Adrenal gland (tissue), 9 donors: ENCODE measurements at regions not wholly inside any gene's neighbourhood (a gene's known extent, or its start where the extent isn't known, plus 50 kb on each side); places are given as distances from the start of the nearest gene placed in this dataset.

Source experiments
- DNase-seq, 7 donors: peaks; one replicate each; pipeline ENCODE4 v3.0.0-alpha.2; 2019 to 2020
- H3K27ac ChIP-seq, 5 donors: fragments of 200-600 bp; sonication (generic) in 4 of 5; 1 replicate in 3 of 5; 2 replicates in 2 of 5; pipeline versions ENCODE4 v1.5.1 to v1.8.0; 2016 to 2020; ENCODE audit warnings: mild to moderate bottlenecking in 1 of 5
- H3K27me3 ChIP-seq: fragments of 200-600 bp; 2 replicates; pipeline ENCODE4 v1.8.0; 2021
- H3K36me3 ChIP-seq, 2 donors: fragments of 200-600 bp; replicated peaks in 1 of 2; 1 replicate in 1 of 2; 2 replicates in 1 of 2; pipeline versions ENCODE4 v1.5.1 to v1.8.0; 2018 to 2022
- H3K4me1 ChIP-seq, 2 donors: fragments of 200-600 bp; replicated peaks in 1 of 2; 1 replicate in 1 of 2; 2 replicates in 1 of 2; pipeline versions ENCODE4 v1.5.1 to v1.8.0; 2018 to 2021
- H3K4me3 ChIP-seq, 4 donors: fragments of 200-600 bp; sonication (generic) in 3 of 4; one replicate each; pipeline ENCODE4 v1.5.1; 2016 to 2018
- H3K9me3 ChIP-seq, 3 donors: fragments of 200-600 bp; sonication (generic) in 1 of 3; replicated peaks in 1 of 3; 1 replicate in 2 of 3; 2 replicates in 1 of 3; pipeline versions ENCODE4 v1.5.1 to v1.8.0; 2016 to 2021
- CTCF ChIP-seq, 6 experiments: fragments of 450-650 bp in 4 of 6; fragments of 200-600 bp in 2 of 6; sonication (generic) in 1 of 6; IDR thresholded peaks; 1 replicate in 5 of 6; 2 replicates in 1 of 6; pipeline versions ENCODE4 v1.5.1 to v1.8.0; 2016 to 2021; ENCODE audit warnings: antibody characterized with exemption in 6 of 6, mild to moderate bottlenecking in 2 of 6, moderate library complexity in 1 of 6
- POLR2A ChIP-seq, 2 donors: fragments of 450-650 bp; IDR thresholded peaks; one replicate each; pipeline ENCODE4 v1.6.1; 2017; ENCODE audit warnings: antibody characterized with exemption in 2 of 2, mild to moderate bottlenecking in 2 of 2, moderate library complexity in 1 of 2
- WGBS, 4 donors: extraction: QIAGEN DNeasy Blood & Tissue Kit in 2 of 4; methylation state at CpG; one replicate each; pipeline versions ENCODE4 v1.1.5 to v1.1.7; 2013 to 2017; 5-methylcytosine and 5-hydroxymethylcytosine counted together
- intact Hi-C, 2 donors: fragments of 100-400 bp; cut with DNase I; formaldehyde crosslinking; loops; one replicate each; pipeline versions ENCODE4 v1.14.1 to v1.15.0; 2022 to 2023
- donor health status: healthy with polysubstance abuse.
- donor health status: Bipolar disorder and iron deficiency.
- donor health status: DM: yes; HTN: yes; CAD: no.
- donor health status: DM: no; HTN: no; CAD: no.
- donor health status: DM: no; HTN: no; CAD: no.

GRCh38 chr2:13574831-13575230 lies 858.1 kb downstream of the TRIB2 start:
- H3K4me1 ChIP-seq = no peaks in the 10 kb centered on the region
- no peaks in the 10 kb centered on the region for H3K36me3 ChIP-seq
- no peak for TF ChIP-seq CTCF (IDR thresholded peaks at IDR 0.05)
- H3K9me3 ChIP-seq = no peaks in the 10 kb centered on the region
- no peak overlapping the region for H3K27ac ChIP-seq
- no peaks in the 10 kb centered on the region for H3K27me3 ChIP-seq
- no peak overlapping the region for H3K4me3 ChIP-seq
- intact Hi-C loops = no loop called here
- DNase-seq = no peak
- 87 to 89% (median 87%) methylated on average over 2 of the region's 2 CpGs for WGBS, 4 donors

DNA sequence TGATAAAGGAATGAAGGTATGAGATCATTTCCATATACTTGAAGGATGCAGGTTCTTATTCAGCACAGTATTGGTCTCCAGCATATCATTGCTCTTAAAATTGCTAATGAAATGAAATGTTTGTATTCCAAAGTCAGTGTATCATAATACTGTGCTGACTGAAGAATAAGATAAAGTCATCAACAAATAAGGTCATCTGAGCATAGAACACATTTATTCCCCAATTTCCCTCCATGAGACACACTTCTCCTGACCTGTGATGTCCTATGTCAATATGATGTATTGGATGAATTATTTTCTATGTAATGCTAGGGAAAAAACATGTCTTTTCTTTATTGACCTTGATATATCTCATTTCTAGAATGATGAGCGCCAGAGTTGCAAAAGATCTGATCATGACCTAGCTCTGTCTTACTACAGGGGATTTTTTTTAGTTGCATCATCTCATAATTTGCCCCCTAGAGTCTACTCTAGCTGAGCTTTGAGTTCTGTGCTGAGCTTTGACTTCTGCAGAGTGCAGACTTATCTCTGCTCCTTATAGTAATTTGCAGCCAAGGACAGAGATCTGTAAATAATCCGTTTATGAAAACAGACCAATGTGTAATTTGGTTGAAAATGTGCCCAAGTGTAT lies 859.8 kb downstream of the TRIB2 start:
- no peaks in the 10 kb centered on the region for H3K4me1 ChIP-seq
- H3K27me3 ChIP-seq = no peaks in the 10 kb centered on the region
- H3K27ac ChIP-seq = no peak overlapping the region
- WGBS, 4 donors = 45 to 58% (median 51%) methylated on average over 2 of the region's 2 CpGs
- no peak for DNase-seq
- H3K4me3 ChIP-seq = no peak overlapping the region
- TF ChIP-seq POLR2A (IDR thresholded peaks at IDR 0.05) = no peak
- TF ChIP-seq CTCF (IDR thresholded peaks at IDR 0.05) = no peak
- no peaks in the 10 kb centered on the region for H3K9me3 ChIP-seq
- intact Hi-C loops = no loop called here
- H3K36me3 ChIP-seq = no peaks in the 10 kb centered on the region

DNA sequence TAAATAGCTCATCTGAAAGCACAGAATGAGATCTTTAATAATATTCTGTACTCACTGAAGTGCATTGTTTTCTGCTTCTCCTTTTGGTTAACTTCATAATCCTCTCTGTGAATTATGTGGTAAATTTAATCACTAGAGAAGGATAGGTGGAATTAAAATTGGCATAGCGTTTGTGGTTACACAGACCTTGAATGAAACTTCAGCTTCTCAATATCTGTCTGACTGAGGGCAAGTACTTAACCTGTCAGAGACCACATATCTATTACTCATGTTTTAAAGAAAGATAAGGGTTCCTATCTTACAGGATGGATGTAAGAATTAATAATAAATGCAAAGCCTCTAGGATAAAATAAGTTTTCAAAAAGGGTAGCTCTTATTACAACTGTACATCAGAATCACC lies 861.8 kb downstream of the TRIB2 start:
- intact Hi-C loops = no loop called here
- no peak for TF ChIP-seq CTCF (IDR thresholded peaks at IDR 0.05)
- TF ChIP-seq POLR2A (IDR thresholded peaks at IDR 0.05) = no peak
- H3K27me3 ChIP-seq = no peaks in the 10 kb centered on the region
- H3K36me3 ChIP-seq = no peaks in the 10 kb centered on the region
- H3K9me3 ChIP-seq = no peaks in the 10 kb centered on the region
- no peak overlapping the region for H3K27ac ChIP-seq
- DNase-seq = no peak
- no peak overlapping the region for H3K4me3 ChIP-seq
- H3K4me1 ChIP-seq = no peaks in the 10 kb centered on the region
- 27 to 41% (median 36%) methylated on average over 1 of the region's 1 CpG for WGBS, 4 donors

DNA sequence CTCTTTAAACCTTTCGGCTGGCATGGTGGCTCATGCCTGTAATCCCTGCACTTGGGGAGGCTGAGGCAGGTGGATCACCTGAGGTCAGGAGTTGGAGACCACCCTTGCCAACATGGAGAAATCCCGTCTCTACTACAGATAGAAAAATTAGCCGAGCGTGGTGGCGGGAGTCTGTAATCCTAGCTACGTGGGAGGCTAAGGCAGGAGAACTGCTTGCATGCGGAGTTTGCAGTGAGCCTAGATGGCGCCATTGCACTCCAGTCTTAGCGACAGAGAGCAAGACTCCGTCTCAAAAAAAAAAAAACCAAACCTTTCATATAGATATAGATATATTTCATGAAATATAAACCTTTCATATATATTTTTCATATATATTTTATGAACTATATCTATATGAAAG lies 864.7 kb downstream of the TRIB2 start:
- no peaks in the 10 kb centered on the region for H3K36me3 ChIP-seq
- DNase-seq = no peak
- 79 to 86% (median 82%) methylated on average over 10 of the region's 10 CpGs for WGBS, 4 donors
- intact Hi-C loops = no loop called here
- no peaks in the 10 kb centered on the region for H3K9me3 ChIP-seq
- no peaks in the 10 kb centered on the region for H3K27me3 ChIP-seq
- no peak overlapping the region for H3K4me3 ChIP-seq
- no peak overlapping the region for H3K27ac ChIP-seq
- no peak for TF ChIP-seq CTCF (IDR thresholded peaks at IDR 0.05)
- no peaks in the 10 kb centered on the region for H3K4me1 ChIP-seq
